CD4-positive, alpha-beta T cell treated with Interleukin-6 for 4 hours (primary cell): ENCODE measurements at regions not wholly inside any gene's neighbourhood (a gene's known extent, or its start where the extent isn't known, plus 50 kb on each side); places are given as distances from the start of the nearest gene placed in this dataset.

ENCODE experiments used
- DNase-seq: peaks from one replicate; pipeline ENCODE4 v3.0.0-alpha.2; 2020; ENCODE audit warnings: mixed read lengths

DNA sequence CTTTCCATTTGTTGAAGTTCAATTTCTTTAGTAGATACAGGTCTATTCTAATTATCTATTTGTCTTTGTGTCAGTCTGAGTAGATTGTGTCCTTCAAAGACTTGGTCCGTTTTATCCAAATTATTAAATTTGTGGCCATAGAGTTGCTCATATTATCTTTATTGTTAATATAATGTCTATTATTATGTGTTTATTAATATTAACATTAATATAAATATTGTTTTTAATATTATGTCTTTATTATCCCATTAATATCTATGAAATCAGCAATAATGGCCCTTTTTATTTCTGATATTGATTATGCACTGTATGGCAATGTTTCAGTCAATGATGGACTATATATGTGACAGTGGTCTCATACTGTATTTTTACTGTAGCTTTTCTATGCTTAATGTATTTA, 2067.3 kb upstream of the AGA start:
- DNase-seq = no peak

DNA sequence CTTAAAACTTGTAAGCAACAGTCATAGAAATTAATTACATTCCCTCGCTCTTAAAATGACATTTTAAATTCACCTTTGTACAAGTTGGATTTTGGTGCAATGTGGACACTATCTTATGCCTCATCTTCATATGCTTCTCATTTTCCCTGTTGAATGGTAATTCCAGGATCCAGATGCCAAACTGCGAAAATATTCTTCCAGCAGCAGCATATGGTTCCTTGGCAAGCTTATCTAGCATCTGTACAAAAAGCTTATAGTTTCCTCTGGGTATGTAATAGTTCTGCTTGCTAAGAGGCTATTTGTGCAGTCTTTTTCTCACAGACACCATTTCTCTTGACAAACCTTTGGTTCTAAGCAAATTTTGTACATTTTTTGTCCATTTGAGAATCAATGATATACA, 2079.7 kb upstream of the AGA start:
- no peak for DNase-seq

DNA sequence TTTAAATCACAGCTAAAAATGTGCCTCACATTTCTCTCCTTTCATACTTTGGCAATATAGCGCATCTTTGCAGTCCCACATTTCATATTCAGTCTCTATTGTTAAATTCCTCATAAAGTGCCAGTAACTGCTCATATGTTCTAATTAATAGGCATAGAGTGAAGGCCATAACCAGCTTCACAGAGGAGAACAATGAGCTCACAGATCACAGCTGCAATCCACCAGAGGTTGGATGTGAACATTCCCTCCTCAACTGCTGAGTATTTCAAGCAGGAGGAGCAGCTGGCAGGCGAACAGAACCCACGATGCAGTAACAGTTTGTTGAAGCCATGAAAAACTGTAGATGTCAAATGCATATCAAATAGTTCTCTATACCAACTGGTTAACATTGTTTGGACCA, 2088.7 kb upstream of the AGA start:
- DNase-seq = no peak

DNA sequence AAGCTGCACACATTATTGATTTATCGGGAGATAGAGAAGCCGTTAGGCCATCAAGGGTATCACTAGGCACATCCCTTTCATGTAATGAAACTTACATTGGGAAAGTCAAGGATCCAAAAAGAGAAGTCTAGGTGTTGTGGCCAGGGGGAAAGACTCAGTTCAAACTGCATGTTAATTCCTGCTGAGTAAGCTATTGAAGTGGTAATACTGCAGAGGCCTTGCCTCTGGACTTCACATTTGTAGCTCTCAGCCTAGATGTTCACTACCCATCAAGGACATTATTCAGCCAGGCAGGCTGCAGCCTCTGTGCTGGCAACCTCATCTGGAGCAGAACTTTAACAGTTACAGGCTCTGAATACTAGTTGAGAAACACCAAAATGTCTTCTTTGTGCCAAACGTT, 2094.5 kb upstream of the AGA start:
- DNase-seq = no peak

DNA sequence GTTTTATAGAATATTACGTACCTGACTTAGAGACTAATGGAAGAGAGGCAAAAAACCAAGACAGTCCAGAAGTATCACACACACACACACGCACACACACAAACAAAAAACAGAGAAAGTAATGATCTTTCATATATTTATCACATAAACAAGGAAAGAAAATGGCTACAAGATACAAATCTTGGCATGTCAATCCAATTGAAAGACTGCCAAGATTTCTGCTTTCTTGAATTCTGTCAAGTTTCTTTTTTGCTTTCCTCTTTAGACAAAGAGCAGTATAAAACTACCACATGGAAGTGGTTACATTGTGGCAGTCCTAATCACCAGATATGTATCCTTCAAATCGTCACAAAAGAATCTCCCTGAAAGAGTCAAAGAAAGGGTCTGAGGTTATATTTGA, 2097.4 kb upstream of the AGA start:
- DNase-seq = no peak

DNA sequence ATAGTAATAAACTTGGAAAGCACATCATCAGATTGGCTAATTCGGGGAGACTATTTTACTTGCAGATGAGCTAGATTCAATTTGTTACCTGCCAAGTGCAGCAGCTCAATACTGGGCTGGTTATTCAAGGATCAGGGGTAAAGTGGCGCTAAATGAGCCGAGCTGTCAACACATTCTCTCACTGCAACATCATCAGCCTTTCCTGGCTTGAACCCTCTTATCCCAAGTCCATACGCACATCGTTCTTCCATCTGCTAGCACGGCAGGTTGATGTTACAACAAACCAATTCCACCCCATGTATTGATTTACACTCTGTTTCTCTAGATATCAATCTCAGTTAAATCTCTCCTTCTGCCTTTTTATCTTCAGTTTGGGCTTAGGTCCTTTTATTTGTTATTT, 2101.5 kb upstream of the AGA start:
- DNase-seq = no peak

DNA sequence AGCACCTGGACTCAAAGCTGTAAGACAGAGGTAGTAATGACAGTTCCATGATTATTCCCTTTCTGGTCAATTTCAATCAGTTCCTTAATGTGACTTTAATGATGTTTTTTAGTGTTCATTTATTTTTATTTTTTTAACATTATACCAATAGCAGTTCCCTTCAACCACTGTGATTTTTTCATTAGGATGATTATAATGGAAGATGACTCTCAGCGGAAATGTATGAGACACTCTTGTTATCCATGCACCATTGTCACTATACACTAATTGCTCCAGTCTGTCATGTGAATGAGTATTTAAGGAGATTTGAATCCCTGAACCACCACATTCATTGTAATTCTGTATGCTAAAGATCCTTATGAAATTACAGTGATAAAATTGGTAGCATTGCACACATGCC, 2102.3 kb upstream of the AGA start:
- no peak for DNase-seq

DNA sequence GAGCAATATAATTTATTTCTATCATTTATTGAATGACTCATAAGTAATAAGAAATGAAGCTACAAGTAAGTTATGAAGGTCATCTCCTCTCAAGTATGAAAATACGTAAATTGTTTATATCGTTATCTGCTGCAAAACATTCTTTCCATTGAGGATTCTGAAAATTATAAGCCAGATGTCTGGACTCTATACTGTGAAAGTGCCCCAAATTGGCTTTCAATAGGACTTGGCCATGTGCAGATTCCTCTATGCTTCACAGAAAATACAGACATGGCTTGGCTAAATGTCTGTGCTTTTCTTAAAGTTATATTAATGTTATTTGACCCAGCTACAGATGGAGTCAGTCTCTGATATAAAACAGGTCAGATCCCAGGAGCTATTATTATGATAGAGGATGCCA, 2109.9 kb upstream of the AGA start:
- DNase-seq = no peak

DNA sequence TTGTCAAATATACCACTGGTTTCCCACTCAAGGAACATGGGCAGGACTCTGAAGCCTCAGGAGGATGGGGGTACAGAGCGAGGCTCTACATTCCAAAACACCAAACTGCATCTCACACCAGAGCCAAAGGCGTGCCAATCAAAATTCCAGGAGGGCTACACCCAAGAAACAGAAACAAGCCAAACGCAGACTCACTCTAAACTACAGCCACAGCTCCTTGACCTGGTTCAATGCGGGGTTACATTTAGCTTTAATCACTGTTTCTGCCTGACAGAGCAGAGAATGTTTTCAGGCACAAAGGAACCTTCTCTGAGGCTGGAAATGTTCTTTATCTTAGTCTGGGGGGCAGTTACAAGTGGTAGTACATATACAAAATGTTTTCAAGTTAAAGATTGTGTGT, 2121.5 kb upstream of the AGA start:
- no peak for DNase-seq

DNA sequence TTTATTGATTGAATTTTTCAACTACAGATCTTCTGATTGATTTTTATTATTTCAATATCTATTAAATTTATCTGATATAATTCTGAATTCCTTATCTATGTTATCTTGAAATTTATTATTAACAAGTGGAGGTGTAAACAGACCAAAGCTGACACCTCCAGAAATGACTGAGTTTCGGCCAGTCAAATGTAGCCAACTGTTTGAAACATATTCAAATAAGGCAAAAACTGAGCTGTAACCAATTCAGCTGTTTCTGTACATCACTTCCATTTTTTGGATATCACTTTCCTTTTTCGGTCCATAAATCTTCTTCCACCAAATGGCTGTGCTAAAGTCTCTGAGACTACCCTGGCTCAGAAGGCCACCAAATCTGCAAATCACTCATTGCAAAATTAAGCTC, 2127.3 kb upstream of the AGA start:
- DNase-seq = no peak

DNA sequence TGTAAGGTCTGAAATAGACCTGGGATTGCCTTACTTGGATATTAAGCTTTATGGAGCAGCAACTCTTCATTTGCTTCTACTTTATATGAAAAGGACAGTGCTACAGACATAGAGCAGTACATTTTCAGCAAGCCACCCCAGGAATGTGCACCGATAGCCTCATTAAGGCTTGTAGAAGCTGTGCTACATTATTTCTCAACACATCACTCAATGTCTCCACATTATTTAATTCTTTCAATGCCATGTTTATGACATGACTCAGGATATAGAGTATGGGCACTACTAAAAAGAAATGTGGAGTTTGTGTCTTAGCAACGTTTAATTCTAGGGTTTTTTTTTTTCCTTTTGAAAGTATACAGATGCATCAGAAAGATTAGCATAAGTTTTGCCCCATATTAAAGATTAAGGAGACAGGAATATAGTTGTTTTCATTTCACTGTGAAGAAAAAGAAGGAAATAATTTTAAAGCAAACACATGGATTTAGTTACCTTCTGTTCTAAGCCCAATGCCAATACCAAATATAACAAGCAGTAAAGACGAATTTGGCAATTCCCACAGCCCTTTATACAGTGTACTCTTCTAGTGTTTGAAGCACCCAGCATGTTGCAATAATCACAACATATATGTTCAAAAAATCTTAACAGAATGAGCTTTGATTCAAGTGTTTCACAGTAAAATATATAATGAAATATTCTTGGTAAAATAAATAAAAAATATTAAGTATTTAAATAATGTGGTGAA, 2140.1 kb upstream of the AGA start:
- DNase-seq = no peak

DNA sequence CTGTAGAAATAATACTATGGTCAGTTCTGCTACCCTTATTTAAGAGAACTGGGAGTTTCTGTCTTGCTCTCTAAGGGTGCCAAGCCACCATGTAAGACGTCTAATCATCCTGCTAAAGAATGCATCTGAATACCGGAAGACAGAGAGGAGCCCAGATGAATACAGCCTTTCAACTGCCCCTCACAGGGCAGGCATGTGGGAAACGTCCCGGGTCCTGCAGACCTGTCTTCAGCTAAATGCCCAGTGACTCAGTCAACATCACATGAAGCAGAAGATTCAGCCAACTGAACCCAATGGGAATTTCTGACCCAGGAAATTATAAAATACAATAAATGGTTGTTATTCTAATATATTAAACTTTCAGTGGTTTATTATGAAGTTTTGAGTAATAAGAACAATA, 2141.0 kb upstream of the AGA start:
- no peak for DNase-seq

DNA sequence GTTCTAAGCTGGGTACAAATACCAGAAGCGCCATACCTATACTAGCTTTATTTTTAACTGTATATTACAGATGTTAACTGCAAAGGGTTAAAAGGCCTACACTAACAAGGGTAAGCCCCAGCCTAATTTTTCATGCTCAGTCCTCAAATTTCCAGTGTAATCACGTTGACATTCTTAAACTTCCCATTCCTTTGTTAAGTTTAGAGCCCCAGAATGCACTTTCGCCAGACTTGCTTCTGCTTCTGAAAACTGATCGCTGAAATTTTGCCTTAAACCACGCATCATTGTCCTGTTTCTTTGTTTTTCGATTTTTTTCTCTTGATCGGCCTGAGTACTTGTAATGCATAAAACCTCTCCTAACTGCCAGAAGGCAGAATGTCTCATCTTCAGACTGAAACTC, 2141.9 kb upstream of the AGA start:
- no peak for DNase-seq

DNA sequence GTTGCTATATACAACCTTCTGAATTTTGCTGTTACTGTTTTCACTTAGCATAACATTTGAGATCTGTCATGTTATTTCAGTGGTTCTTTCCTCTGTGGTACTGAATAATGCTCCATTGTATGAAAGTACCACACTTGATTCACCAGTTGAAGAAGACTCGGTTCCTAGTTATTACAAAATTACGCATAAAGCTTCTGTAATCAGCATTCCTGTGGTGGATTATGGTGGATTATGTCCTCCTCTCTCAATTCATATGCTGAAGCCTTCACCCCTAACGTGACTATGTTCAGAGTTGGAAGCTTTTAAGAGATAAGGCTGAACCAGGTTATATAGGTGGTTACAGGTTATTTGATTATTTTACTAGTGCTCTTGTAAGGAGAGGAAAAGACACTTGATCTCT, 2143.5 kb upstream of the AGA start:
- DNase-seq = no peak

DNA sequence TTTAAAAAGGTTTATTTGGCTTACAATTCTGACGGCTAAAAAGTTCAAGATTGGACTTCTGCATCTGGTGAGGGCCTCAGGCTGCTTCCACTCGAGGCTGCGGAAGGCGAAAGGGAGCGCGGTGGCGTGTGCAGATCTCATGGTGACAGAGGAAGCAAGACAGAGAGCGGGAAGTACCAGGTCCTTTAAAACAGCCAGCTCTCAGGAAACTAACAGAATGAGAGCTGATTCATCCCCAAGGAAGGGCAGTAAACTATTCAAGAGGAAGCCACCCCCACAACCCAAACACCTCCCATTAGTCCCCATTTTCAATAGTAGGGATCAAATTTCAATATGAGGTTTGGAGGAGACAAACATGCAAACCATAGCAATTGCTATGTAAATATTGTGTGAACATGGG, 2144.2 kb upstream of the AGA start:
- DNase-seq = no peak

DNA sequence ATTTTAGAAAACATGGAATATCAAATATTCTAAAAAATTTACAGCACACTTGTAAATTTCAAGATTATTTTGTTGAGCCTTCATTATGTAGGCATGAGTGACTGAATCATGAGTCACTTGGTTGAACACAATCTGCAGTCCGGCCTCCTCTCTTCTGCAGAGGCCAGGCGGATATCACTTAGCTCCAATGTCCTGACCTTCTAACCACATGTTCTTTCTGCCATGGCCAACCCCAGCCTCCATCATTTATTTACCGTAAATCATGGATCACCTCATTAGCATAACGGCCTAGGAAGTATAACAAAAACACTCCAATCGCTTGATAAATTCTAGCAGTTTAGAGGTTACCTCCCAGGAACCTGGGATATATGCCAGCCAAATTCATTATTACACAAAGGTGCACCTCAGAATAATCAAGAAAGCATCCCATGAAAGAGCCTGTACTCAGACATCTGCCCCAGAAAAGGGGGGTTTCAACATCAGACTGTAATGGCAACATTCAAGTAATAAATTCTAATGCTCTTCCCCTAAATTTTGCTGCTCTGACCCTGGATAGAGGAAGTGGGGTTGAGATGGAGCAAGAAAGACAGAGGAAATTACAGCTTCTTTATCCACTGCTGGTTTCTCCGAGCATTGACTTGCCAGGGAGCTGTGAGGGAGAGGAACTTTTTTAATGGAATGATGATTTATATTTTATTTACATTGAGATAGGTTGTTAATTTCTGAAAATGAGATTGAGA, 2153.6 kb upstream of the AGA start:
- DNase-seq = no peak

DNA sequence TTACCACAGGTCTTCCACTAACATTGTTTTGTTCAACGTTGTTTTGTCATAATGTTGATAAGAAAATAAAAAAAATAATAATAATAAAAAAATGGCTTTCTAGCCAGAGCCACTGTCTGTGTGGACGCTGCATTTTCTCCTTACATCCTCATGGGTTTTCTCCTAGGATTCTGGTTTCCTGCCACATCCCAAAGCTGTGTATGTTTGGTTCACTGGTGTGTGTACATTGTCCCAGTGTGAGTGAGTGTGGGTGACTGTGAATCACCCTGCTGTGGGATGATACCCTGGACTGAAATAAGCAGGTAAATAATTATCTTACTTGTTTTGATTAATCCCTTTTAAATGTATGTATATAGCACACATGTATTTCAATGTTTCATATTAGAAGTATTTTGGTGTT, 2154.4 kb upstream of the AGA start:
- DNase-seq = no peak

DNA sequence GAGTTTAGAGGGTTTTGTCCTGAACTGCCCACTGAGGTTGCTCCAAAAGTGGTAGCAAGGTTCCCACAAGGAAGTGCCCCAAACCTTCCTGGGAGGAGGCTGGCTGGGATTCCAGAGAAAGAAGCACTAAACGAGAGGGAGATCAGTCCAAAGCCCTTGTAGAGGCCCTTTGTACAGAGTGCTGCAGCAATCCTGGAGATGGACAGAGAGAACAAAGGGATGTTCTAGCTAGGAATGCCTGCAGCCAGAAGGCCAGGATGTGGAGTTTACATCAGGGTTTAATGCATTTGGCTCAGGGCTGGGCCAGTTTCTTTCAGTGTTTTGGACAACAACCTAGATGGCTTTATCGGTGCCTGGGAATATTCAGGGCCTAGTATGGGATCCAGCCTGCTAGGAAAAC, 2155.1 kb upstream of the AGA start:
- DNase-seq = no peak

DNA sequence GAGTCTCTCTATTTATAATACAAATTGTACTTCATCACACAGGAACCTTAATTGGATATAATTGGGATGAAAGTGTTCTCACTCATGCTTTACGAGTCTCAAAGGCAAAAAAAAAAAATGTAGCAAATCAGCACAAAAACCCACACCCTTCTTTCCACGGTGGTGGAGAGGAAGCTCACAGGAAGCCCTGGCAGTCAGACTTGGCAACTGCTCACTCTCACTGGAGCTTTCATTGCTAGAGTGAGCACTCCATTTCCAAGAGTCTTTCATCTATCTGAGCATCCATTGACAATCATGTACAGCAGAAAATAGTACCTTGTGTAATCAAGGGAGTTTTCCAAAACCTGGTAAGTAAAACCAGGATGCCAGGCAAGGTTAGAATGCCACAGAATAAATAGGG, 2159.4 kb upstream of the AGA start:
- no peak for DNase-seq

DNA sequence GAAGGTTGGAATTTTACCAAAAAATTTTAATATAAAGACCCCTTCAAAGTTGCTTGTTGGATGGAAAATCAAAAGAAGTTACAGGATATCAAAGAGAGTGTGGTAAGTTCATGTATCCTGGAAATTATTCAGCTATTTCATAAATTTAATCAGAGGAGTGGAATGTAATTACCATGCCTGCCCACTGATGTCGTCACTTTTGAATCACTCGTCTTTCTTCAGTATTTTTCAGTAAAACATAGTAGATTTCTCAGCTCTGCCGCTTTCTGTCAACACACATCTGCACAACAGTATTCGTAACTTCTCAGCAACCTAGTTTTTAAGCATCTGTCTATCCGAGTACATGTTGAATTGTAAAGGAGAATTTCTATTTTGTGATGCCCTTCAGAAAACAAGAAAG, 2163.0 kb upstream of the AGA start:
- no peak for DNase-seq

DNA sequence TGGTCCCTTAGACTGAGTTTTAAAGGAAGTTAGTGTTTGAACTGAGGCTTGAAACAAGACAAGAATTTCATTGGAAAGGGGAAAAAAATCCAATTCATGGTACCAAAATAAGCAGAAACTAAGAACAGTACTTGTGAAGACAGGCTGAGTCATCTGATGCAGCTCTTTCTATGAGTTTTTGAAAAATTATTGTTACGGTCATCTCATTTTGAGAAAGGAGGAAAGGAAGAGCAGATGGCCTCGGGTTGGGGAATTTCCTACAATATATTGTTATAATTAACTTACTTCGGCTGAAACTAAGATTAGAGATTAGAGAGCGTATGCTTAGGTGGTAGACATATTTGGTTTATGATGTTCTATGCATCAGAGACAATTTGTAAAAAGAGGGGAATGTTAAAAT, 2164.8 kb upstream of the AGA start:
- no peak for DNase-seq

DNA sequence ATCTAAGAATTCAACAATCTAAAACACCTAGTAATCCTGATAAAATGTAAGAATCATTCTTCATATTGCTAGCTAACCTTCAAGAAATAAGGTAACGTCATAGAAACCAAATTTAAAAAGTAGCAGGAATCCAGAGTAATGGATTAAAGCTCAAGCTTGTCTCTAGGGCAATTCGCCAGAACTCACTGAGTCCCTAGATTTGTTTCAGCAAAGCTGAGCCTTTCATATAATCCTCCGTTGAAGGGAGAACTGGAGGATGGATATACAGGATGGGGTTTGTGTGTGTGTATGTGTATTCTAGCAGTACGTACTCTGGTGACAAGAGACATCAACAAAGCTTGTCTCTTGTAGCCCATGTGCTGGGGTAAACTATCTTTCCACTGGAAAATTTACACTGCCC, 2173.5 kb upstream of the AGA start:
- DNase-seq = no peak

DNA sequence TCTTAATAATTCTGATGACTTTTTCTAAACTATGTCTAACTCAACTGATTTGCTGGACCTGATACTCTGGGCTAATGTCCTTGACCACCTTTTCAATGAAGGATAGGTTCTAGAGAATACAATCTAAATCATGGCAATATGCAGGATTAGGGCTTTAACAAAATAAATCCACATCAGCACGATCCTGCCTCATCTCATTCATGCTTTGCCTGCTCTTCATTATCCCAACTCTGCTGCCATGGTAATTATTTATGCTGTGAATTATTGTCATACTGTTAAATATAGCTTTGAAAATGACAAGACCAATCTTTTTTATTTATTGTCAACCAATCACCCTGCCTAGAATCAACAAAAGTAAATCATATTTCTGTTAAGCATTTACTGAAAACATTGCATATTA, 2176.7 kb upstream of the AGA start:
- DNase-seq = no peak

DNA sequence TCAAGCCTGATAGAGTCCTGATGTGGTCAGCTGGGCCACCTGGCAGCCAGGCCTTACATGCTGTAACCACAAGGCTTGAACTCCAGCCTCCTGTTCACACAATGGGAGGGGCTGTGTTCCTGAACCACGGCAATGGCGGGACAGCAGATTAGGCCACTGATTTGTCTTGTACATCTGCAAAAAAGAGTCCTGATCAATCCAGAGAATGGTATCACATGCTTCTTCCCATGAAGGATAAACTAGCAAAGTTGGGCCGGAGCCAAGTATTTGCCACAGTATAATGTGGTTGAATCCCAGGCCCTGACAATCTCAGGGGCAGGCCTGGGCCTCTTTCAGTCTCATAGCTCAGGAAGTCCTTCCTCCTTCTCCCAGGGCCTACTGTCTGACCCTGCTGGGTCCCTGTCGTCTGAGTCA, 2182.5 kb upstream of the AGA start:
- no peak for DNase-seq

DNA sequence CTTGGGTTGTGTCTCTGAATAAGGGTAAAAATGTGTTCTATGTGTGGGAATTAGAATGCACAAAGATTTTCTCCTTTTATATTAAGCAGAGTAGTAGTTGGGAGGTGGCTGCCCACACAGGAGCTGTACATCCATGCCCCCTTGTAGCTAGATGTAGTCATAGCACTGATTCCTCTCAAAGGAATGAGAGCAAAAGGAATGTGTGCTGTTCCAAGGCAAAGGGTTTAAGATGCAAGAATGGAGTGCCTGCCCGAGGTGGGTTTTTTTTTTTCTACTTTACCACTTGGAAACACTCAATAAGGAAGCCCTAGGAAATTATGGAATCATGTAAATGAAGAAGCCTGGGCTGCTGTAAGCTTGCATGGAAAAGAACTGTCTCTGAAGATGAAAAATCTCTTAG, 2183.2 kb upstream of the AGA start:
- no peak for DNase-seq
